LNCaP clone FGC (cell line): ENCODE measurements at regions not wholly inside any gene's neighbourhood (a gene's known extent, or its start where the extent isn't known, plus 50 kb on each side); places are given as distances from the start of the nearest gene placed in this dataset.

Source experiments
- DNase-seq: peaks from one replicate; pipeline ENCODE4 v3.0.0-alpha.2; 2011; ENCODE audit warnings: low read depth
- H3K4me3 ChIP-seq: 2 replicates; pipeline ENCODE4 v1.5.1; 2011; ENCODE audit warnings: mild to moderate bottlenecking, low read depth, low read length, control low read depth
- CTCF ChIP-seq: IDR thresholded peaks from 2 replicates; pipeline ENCODE4 v1.5.1; 2012; ENCODE audit warnings: mild to moderate bottlenecking; ENCODE audit not compliant: control insufficient read depth, insufficient read depth; ENCODE audit errors: extremely low read depth

GRCh38 chr5:23648656-23649055, 141.2 kb downstream of the PRDM9 start:
- TF ChIP-seq CTCF = no peak
- no peak overlapping the region for H3K4me3 ChIP-seq
- DNase-seq = no peak

- no peak overlapping the region for H3K4me3 ChIP-seq
- no peak for DNase-seq
- no peak for TF ChIP-seq CTCF
These were observed 142.2 kb downstream of the PRDM9 start for GRCh38 chr5:23649594-23649993.

- TF ChIP-seq CTCF = no peak
- H3K4me3 ChIP-seq = no peak overlapping the region
- no peak for DNase-seq
These were observed 148.3 kb downstream of the PRDM9 start for GRCh38 chr5:23655674-23656073.

GRCh38 chr5:23675456-23675855, 168.0 kb downstream of the PRDM9 start:
- no peak overlapping the region for H3K4me3 ChIP-seq
- DNase-seq = no peak
- TF ChIP-seq CTCF = no peak

- H3K4me3 ChIP-seq = no peak overlapping the region
- no peak for TF ChIP-seq CTCF
- DNase-seq = no peak
These were observed 170.6 kb downstream of the PRDM9 start for GRCh38 chr5:23677996-23678395.

- TF ChIP-seq CTCF = no peak
- no peak overlapping the region for H3K4me3 ChIP-seq
- no peak for DNase-seq
These were observed 176.7 kb downstream of the PRDM9 start for GRCh38 chr5:23684103-23684502.
